A172 (cell line): ENCODE measurements at regions not wholly inside any gene's neighbourhood (a gene's known extent, or its start where the extent isn't known, plus 50 kb on each side); places are given as distances from the start of the nearest gene placed in this dataset.
"Not testable (repeated sequence)": the region's sequence is repeated elsewhere in the genome, so short reads cannot be mapped to it uniquely, and the experiment has no call there.

Source experiments
- DNase-seq: peaks from one replicate; pipeline ENCODE4 v3.0.0-alpha.2; 2015; ENCODE audit warnings: low spot score

DNA sequence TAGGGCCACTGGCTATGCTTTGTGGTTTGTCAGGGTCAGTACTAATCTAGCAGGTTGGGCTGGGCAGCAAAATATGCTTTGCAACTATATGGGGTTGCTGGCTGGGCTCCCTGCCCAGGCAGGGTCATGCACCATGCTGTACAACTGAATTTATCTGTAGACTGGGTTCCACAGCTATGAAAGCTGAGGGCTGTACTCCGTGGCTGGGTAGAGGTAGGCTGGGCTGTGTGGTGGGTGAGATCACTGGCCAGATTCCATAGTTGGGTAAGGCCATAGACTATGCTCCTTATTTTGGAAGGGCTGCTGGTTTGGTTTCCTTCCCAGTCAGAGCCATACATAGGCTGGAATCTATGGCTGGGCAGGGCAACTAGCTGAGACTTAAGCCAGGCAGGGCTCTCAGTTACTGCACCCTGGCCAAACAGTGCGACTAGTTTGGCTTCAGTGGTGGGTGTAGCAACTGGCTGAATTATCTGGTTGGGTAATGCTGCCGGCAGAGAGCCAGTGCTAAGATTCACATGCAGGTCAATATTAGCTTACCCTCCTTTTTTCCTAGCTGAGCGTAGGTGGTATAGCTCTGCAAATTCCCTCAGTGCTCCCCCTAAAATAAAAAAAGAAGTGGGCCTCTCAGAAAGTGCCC, 769.1 kb upstream of the CDH8 start:
- no peak for DNase-seq

DNA sequence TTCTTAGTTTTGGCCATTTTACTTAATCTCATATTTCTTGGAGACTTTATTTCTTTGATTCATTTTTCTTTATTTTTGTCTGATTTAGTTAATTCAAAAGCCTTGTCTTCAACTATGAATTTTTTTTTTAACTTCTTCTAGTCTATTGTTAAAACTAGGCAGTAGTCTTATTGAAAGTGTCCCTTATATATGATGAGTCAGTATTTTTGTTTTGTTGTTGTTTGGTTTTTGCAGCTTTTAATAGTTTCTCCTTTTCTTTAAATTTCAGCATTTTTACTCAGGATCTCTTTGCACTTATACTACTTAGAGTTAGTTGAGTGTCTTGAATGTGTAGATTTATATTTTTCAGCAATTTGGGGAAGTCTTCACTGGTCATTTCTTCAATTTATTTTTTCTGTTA, 758.5 kb upstream of the CDH8 start:
- no peak for DNase-seq

DNA sequence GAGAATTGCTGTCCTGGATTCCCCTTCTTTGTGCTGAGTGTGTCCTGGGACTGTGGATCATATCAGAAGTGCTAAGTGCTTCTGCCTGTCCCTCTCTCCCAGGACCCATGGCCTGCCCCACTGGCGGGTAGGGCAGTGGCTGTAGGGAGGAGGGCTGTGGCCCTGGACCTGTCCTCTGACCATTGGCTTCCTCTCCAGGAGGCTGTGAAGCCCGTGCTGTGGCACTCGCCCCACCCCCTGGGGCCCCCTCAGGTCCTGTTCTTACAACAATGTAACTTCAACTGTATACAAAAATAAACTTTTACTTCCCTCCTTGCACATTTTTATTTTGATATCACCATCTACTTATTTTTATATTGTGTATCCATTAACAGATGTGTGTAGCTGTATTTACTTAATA, 743.8 kb upstream of the CDH8 start:
- DNase-seq: not testable (repeated sequence)

DNA sequence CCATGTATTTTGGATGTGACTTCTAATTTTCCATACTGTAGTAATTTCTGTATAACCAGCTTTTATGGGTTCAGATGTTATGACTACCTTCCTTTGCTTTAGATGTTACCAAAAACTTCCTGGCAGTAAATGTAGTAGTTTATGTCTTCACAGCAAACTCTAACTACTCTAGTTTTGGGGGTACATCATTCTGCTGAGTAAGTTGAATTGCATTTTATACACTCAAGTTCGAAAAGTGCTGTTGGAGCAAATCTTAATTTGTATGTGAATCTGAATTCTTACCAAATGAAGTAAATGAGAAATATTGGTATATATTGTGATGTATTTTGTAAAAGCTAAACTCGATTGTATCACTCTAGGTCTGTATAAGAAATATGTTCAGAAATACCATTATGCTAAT, 728.3 kb upstream of the CDH8 start:
- DNase-seq: no peak

DNA sequence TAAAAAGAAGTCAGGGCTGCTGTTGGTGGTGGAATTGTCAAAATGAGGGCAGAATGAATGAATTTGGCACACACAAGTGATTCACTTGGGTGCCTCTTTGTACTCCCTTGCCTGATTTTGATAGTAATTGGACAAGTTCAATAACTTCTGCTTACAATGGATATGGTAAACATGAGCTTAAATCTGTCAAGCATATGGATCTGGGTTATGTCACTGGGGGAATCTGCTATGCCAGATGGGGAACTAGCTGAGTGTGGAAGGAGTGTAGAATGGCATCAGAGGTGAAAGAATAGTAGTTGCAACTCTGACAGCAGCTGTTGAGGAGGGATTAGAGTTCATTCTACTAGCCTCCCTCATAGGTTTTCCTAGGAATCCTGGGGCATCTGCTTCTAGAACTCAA, 724.2 kb upstream of the CDH8 start:
- no peak for DNase-seq

DNA sequence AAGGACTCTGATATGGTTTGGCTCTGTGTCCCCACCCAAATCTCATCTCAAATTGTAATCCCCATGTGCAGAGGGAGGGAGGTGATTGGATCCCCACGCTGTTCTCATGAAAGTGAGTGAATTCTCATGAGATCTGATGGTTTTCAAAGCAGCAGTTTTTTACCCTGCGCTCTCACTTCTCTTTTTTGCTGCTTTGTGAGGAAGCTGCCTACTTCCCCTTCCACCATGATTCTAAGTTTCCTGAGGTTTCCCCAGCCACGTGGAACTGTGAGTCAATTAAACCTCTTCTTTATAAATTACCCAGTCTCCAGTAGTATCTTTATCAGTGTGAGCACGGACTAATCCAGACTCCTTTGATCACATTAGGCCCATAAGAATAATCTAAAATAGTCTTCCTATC, 719.7 kb upstream of the CDH8 start:
- no peak for DNase-seq

DNA sequence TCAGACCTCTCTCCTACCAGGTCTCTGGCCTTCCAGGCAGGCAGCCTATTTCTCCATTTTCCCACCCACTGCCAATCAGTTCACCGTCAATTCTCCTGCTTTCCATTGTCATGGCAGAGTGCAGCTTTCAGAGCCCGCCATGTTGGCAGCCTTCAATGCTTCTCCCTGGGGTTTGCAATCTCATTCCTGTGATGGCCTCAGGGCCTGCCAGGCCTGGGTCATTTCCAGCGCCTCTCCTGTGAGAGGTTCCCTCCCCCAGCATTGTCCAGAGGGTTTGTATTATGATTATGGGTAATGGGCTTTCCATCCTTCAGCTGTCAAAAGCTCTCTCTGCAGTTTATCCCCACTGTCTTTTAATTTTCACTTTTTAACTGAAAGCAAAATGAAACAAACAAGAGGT, 716.6 kb upstream of the CDH8 start:
- DNase-seq: no peak

DNA sequence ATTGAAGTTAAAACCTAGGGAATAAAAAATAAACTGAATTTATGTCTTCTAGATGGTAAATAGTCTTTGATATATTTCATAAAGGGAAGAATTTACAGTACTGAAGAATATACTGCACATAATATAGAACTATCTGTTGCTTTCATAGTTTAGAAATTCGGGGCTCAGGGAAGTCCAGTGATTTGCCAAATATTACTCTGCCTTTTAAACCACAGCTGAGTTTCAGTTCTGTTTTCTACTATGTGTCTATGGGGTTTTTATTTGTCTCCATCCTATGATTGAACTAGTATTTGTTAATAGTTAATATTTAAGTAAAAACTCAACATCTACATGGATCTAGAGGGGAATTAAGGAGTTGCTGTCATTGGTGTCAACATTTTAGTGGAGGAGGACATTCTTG, 715.0 kb upstream of the CDH8 start:
- DNase-seq: no peak

DNA sequence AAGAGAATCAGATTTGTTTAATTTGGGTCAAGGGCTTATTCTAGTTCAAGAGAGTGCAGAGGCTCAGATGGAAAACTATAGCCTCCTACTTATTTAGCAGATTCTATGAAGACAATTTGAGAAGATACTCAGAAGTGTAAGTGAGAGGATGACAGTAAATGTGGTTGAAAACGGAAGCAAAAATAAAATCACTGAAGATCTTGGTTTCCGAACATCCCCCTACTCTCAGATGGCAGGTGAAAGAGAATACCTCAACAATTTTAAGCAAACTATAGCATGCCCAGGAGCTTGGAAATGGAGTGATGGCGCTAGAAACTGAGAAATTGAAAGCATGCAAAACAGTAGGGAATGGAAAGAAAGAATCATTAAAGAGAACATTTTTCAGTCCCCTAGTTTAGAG, 705.5 kb upstream of the CDH8 start:
- DNase-seq: no peak

DNA sequence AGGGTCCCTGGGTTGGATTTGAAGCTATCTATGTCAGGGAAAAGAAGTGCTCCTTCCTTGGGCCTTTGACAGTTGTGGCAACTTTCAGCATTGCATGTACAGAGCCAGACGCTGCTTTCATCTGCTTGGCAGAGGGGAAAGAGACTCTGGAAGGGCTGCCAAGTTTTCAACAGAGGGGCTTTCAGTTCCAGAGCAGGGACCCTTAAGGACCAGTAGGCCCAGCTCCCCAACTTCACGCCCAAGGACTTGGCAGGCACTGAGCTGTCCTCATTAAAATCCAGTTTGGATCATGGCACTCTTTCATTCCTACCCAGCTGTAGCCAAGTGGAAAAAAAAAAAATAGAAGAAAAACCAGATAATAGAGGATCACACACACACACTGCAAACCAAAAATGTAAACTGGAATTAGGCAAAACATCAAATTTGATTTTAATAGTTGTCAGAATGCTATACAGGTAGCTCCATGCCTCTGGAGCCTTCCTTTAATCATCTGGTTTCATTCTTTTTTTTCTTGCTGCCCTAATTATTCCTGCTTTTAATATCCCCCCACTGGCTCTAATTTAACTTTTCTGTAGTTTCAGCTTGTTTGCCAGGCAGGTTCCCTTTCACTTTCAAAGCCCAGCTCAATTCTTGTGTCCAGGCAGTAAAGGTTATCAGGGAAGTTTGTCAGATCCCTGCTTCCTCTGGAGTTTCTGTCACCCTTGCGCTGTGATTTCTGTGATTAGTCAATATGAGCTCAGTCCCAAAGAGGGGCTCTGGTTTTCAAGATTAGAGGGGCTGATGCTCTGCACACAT, 702.6 kb upstream of the CDH8 start:
- no peak for DNase-seq

DNA sequence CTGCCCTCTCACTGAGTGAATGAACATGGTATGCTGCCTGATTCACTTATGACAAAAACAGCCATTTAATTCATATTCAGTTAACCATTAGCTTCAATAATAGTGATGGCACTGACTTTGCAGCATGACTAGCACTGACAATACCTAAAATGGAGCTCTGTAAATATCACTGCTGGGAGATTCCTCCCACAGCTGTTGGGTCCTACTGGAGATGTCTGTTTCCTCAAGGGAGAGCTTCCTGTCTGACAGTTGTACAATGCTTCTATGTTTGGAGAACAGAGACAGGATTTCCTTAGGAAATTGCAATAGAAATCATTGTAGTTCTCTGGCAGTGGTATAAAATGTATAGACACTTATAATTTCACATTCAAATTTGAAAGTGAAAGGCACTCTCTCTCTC, 695.9 kb upstream of the CDH8 start:
- DNase-seq: no peak

DNA sequence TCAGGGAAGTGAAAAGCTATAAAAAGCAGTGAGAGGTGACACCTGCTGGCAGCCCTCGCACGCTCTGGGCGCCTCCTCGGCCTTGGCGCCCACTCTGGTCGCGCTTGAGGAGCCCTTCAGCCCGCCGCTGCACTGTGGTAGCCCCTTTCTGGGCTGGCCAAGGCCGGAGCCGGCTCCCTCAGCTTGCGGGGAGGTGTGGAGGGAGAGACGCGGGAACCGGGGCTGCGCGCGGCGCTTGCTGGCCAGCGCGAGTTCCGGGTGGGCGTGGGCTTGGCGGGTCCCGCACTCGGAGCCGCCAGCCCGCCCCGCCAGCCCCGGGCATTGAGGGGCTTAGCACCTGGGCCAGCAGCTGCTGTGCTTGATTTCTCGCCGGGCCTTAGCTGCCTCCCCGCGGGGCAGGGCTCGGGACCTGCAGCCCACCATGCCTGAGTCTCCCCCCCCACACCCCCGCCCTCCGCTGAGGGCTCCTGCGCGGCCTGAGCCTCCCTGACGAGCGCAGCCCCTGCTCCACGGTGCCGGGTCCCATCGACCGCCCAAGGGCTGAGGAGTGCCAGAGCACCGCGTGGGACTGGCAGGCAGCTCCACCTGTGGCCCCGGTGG, 688.5 kb upstream of the CDH8 start:
- DNase-seq: not testable (repeated sequence)

DNA sequence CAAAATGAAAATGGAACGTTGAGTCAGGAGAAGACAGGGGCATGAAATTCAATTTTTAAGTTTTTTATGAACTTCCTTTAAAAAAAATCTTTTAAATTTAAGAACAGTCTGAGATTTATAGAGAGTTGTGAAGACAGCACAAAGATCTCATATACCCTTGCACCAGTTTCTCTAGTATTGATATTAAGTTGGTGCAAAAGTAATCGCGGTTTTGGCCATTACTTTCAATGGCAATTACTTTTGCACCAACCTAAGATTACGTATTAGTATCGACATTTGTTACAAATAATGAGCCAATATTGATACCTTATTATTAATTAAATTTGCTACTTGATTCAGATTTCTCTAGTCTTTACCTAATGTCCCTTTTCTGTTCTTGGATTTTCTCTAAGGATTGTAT, 684.4 kb upstream of the CDH8 start:
- no peak for DNase-seq

DNA sequence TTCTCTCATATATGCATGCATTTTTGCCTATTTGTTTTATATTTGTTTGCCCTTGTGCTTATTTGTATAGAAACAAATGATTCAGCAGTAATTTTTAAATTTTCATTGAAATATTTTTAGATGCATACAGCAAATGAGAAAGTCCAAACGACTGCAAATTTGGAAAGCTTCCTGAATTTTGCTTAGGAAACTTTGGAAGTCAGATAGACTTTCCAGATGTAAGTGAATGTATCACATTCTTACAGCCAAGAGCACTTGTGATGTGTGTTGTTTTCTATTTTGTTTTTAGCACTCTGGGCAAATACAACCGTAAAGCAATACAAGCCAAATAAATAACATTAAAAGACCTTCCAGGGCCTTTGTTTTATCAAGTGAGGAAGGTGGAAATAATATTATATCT, 680.8 kb upstream of the CDH8 start:
- DNase-seq: no peak

DNA sequence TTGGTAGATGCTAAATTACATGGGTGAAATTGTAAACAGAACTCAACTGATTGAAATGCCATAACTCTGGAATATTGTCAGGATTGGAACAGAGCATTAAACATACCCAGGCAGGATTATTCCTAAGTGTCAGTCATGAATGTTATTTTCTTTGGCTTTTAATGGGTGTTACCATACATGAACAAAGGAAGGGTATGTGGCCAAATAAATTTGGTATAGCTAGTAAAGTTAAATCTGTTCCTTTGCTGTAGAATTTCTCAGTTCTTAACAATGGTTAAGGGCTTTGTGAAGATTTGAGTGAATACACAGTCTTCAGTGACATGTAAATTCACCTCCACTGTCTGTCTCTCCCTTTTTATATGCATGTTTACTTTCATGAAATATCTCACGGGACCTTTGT, 679.5 kb upstream of the CDH8 start:
- DNase-seq: no peak

DNA sequence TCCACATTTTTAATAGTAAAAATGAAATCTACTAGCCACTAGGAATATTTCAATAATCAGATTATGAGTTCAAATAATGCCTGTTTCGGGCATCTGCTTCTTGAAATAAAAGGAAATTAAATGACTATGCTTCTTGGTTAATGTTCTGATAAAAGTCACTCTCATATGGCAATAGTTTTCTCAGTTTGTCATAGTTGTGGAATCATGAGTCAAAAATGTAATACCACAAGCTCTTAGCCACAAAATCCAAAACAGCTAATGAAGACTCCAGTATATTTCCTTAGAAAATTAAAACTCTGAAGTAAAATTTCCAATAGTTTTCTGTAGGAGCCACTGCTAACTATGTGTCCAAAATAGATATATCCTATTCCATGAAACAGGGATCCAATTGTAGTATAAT, 676.3 kb upstream of the CDH8 start:
- DNase-seq: no peak

DNA sequence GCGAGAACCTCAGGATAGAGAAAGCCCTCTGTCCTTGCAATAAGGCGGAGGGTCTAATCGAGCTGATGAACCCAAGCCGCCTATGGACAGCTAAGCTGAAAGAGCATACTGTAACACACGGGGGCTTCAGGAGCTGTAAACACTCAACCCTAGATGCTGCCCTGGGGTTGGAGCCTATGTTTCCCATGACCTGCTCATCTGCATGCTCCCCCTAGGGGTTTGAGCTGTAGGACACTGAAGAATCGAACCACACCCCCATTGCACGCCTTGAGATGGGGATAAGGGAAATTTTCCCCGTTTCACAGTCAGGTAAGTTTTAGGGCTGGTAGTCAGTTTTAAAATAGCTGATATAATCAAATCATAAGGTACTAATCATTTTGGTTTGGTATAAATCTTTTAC, 675.6 kb upstream of the CDH8 start:
- DNase-seq: no peak

DNA sequence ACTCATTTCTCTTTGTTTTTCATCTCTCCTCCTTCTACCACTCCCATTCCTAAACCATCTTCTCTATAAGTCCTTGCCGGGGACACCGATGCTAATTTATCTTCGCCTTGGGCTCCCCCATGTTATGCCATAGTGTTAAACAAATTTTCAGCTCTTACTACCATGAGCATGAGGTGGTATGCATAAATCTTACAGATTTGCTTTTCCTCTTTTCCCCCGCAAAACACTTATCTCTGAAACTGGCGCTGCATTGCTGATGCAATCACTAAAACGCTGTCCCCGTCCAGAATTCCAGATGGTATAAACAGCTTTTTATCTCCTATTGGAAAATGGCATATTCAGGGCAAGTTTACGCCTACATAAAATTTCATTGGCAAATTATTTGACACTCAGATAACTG, 673.6 kb upstream of the CDH8 start:
- DNase-seq: no peak

DNA sequence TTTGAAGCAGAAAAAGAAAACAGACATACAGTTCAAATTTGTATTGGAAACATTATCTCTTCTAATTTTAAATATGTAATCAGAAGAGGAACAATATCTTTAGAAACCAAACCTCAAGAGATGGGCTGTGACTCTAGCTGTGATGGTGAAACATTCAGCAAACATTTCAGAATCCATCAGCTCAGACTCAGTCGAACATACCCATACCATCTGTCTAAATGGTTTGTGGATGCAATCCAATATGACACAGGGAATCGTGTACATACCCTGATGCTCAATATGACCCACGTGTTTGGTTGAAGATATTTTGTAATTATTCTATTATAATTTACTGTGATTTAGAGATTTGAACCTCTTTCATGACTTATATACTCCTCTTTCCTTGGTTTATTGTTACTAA, 665.2 kb upstream of the CDH8 start:
- no peak for DNase-seq

DNA sequence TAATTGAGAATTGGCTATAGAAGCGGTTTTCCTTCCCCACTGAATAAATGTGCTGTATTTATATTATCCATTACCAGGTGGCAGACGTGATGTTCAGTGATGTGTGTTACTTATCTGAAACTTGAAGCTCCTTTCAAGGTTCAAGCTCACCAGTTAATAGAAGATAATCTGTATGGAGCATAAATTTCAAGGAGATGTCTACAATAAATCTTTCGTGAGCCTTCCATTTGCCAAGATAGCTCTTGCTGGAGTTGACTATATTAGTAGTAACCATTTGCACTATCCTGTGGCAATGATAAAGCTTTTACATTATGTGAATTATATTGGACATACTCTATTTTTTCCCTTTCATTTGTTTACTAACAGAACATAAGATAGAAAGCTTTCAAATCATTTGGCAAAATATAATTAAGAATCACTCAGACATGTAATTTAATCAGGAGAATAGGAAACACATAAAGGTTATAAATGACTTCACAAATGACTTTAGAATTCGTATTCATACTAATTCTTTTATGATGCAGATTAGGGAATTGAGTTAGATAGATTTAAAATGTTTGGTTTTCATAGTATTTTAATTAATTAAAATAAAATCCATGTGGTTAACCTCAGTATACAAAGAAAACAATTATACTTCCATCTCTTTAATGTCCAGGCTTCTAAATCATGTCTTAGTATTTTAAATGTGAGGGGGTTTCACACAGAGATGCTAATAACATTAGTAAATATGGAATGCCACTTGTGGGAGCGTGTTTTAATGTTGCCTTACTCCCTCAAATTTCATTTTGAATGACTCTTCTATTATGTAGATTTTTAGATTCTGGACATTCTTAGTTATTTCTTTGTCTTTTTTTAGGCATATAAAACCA, 664.4 kb upstream of the CDH8 start:
- DNase-seq: no peak

DNA sequence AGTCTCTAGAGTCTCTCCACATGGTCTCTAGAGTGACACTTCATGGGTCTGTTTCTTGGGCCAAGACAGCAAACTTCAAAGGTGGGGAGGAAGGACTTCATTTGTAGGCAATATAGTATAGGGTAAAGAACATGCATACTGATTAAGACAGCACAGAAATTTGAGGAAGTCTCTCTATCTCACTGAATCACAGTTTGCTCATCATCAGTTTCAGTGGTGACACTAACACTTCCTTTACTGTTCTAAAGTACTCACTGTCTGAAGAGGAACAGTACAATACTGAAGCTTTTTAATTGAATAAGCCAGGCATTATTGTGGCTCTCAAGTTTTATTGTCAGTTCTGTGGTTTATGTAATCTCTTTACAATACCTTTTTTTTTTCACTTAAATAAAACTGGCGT, 656.4 kb upstream of the CDH8 start:
- no peak for DNase-seq

DNA sequence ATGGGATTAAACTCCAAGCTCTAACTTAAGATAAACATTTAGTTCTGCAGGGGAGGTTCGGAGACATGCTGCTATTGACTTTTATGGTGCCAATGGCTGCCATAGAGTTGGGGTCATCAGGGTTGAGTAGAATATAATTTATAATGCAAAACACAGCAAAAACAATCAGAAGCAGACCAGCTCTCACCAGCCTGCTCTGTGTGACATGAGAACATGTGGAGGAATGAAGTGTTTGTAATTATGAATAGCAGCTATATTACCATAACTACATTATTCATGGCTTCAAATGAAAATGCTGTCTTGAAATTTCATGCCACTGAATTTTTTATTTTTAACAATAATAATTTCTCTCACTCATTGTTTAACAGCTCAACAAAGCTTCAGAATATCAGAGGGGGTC, 645.6 kb upstream of the CDH8 start:
- no peak for DNase-seq

DNA sequence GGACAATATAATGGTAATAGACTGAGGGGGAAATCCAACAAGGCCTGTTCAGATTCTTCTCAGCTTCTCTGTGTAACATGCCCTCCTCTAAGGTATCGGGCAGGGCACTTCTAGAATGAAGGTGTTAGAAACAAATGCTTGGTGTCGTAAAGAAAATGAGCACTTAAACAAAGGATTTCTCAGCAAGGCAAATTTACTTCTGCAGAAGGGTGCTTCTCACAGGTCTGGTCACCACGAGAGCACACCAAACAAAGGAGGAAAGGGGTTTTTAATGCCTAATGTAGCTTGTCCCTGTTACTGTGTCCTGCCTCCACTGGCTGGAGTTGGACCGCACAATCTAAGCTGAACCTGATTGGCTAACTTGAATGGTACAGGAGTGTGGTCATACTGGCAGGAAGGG, 642.6 kb upstream of the CDH8 start:
- DNase-seq: no peak
